Panc1 (cell line): ENCODE measurements at regions not wholly inside any gene's neighbourhood (a gene's known extent, or its start where the extent isn't known, plus 50 kb on each side); places are given as distances from the start of the nearest gene placed in this dataset.

Source experiments
- ATAC-seq: fragments of 200-7000 bp; cut with Tn5 transposase; 2 replicates; pipeline ENCODE4 v1.9.1; 2020; ENCODE audit warnings: mild to moderate bottlenecking, moderate library complexity
- BruUV-seq: library from RNA; stranded (reverse); fragments of 400-500 nt; replicated peaks from 2 replicates; lab custom pipeline; 2021; lab: Mats Ljungman, UMichigan
- CTCF ChIA-PET: fragments of 300-600 bp; sonication (Branson Sonifier 250); formaldehyde crosslinking; loops from one replicate; lab custom pipeline; 2022; ENCODE audit warnings: antibody characterized with exemption; lab: Charles Lee
- POLR2A ChIA-PET: fragments of 300-600 bp; sonication (Branson Sonifier 250); formaldehyde crosslinking; loops from one replicate; lab custom pipeline; 2022; ENCODE audit warnings: antibody characterized with exemption; lab: Charles Lee
- DNase-seq: peaks from one replicate; pipeline ENCODE4 v3.0.0-alpha.2; 2010; ENCODE audit warnings: low read depth, low spot score
- H3K27ac ChIP-seq: 2 replicates; pipeline ENCODE4 v1.5.1; 2011; ENCODE audit warnings: mild to moderate bottlenecking, low read length, inconsistent platforms
- H3K27me3 ChIP-seq: fragments of 200-500 bp; sonication (Bioruptor generic); 2 replicates; pipeline ENCODE4 v1.6.0; 2014; ENCODE audit warnings: low read length, inconsistent platforms; ENCODE audit not compliant: control insufficient read depth, insufficient read depth
- H3K36me3 ChIP-seq: fragments of 200-500 bp; sonication (Bioruptor generic); 2 replicates; pipeline ENCODE4 v1.5.1; 2014; ENCODE audit warnings: inconsistent platforms, mild to moderate bottlenecking, low read length, moderate library complexity; ENCODE audit not compliant: control insufficient read depth, insufficient read depth
- H3K4me1 ChIP-seq: 2 replicates; pipeline ENCODE4 v1.5.1; 2011; ENCODE audit warnings: inconsistent platforms, mild to moderate bottlenecking, low read length, moderate library complexity; ENCODE audit not compliant: control insufficient read depth, insufficient read depth
- H3K4me3 ChIP-seq, 2 experiments: 2 replicates each; pipeline ENCODE4 v1.5.1; 2011 to 2012; ENCODE audit warnings: low read depth in 2 of 2, low read length in 2 of 2, mild to moderate bottlenecking in 2 of 2, inconsistent platforms in 1 of 2, moderate library complexity in 1 of 2
- H3K9me3 ChIP-seq: fragments of 200-500 bp; sonication (Bioruptor generic); 2 replicates; pipeline ENCODE4 v1.5.1; 2014; ENCODE audit warnings: low read depth, mild to moderate bottlenecking, inconsistent platforms, low read length, moderate library complexity; ENCODE audit not compliant: control insufficient read depth, insufficient read depth
- POLR2AphosphoS5 ChIP-seq: IDR thresholded peaks from 2 replicates; pipeline ENCODE4 v1.6.1; 2012; ENCODE audit warnings: mild to moderate bottlenecking, low read depth, low read length, moderate library complexity
- SIN3A ChIP-seq: IDR thresholded peaks from 2 replicates; pipeline ENCODE4 v1.6.1; 2012; ENCODE audit warnings: low read depth, mild to moderate bottlenecking, low read length, moderate library complexity, borderline replicate concordance; ENCODE audit not compliant: insufficient read depth
- TCF7L2 ChIP-seq: IDR thresholded peaks from 2 replicates; pipeline ENCODE4 v1.6.1; 2011; ENCODE audit warnings: mild to moderate bottlenecking, low read depth, low read length, inconsistent platforms
- in situ Hi-C: cut with HindIII; loops from 2 replicates; pipeline ENCODE4 v1.10.0; 2016; ENCODE audit warnings: low sequenced_read_pairs, low pct_unique_long_range_greater_than_20kb
- intact Hi-C: fragments of 100-400 bp; cut with micrococcal nuclease; formaldehyde crosslinking; loops from one replicate; pipeline ENCODE4 v1.10.0; 2022; ENCODE audit not compliant: unreplicated experiment
- TF ChIP-seq, protein P1 (sequence below), 2 experiments: IDR thresholded peaks; 2 replicates each; pipeline ENCODE4 v1.6.1; 2011 to 2012; ENCODE audit warnings: low read depth in 2 of 2, control low read depth in 1 of 2, low read length in 1 of 2, mild to moderate bottlenecking in 1 of 2, moderate library complexity in 1 of 2; ENCODE audit not compliant: insufficient read depth in 1 of 2
- TF ChIP-seq, protein P2 (sequence below): fragments of 450-650 bp; IDR thresholded peaks from 2 replicates; pipeline ENCODE4 v1.5.1; 2017; ENCODE audit warnings: mild to moderate bottlenecking

DNA sequence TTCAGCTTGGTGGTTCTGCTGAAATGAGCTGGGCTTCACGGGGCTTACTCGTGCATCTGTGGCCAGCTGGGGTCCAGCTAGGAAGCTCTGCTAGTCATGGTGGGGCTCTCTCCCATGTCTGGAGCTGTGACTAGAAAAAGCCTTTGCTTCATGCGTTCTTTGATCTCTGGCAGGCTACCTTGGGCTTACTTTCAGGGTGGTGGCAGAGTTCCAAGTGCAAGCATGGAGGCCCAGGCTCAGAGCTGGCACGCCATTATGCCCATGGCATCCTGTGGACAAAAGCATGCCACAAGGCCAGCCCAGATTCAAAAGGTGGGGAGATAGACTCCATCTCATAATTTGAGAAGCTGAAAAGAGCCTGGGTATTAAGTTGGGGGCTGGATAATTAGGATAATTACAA, 55.4 kb upstream of the GBA3 start:
- H3K9me3 ChIP-seq = no peaks in the 10 kb centered on the region
- H3K27ac ChIP-seq = no peak overlapping the region
- H3K4me3 ChIP-seq = no peak overlapping the region
- H3K36me3 ChIP-seq = no peaks in the 10 kb centered on the region
- intact Hi-C loops (no loop called here), in situ Hi-C loops (no loop called here)
- TF ChIP-seq, protein P1, sequence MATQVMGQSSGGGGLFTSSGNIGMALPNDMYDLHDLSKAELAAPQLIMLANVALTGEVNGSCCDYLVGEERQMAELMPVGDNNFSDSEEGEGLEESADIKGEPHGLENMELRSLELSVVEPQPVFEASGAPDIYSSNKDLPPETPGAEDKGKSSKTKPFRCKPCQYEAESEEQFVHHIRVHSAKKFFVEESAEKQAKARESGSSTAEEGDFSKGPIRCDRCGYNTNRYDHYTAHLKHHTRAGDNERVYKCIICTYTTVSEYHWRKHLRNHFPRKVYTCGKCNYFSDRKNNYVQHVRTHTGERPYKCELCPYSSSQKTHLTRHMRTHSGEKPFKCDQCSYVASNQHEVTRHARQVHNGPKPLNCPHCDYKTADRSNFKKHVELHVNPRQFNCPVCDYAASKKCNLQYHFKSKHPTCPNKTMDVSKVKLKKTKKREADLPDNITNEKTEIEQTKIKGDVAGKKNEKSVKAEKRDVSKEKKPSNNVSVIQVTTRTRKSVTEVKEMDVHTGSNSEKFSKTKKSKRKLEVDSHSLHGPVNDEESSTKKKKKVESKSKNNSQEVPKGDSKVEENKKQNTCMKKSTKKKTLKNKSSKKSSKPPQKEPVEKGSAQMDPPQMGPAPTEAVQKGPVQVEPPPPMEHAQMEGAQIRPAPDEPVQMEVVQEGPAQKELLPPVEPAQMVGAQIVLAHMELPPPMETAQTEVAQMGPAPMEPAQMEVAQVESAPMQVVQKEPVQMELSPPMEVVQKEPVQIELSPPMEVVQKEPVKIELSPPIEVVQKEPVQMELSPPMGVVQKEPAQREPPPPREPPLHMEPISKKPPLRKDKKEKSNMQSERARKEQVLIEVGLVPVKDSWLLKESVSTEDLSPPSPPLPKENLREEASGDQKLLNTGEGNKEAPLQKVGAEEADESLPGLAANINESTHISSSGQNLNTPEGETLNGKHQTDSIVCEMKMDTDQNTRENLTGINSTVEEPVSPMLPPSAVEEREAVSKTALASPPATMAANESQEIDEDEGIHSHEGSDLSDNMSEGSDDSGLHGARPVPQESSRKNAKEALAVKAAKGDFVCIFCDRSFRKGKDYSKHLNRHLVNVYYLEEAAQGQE (IDR thresholded peaks at IDR 0.05; ENCODE audit: insufficient read depth in 1 of 2, low read depth in 2 of 2, low read length in 1 of 2) = no peak
- TF ChIP-seq, protein P2, sequence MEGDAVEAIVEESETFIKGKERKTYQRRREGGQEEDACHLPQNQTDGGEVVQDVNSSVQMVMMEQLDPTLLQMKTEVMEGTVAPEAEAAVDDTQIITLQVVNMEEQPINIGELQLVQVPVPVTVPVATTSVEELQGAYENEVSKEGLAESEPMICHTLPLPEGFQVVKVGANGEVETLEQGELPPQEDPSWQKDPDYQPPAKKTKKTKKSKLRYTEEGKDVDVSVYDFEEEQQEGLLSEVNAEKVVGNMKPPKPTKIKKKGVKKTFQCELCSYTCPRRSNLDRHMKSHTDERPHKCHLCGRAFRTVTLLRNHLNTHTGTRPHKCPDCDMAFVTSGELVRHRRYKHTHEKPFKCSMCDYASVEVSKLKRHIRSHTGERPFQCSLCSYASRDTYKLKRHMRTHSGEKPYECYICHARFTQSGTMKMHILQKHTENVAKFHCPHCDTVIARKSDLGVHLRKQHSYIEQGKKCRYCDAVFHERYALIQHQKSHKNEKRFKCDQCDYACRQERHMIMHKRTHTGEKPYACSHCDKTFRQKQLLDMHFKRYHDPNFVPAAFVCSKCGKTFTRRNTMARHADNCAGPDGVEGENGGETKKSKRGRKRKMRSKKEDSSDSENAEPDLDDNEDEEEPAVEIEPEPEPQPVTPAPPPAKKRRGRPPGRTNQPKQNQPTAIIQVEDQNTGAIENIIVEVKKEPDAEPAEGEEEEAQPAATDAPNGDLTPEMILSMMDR = no peak
- TF ChIP-seq TCF7L2 (no peak), POLR2AphosphoS5 (no peak), SIN3A (no peak)
- no peak for ATAC-seq
- no peak for DNase-seq
- H3K4me1 ChIP-seq = no peaks in the 10 kb centered on the region
- ChIA-PET POLR2A (no interaction called here), CTCF (no interaction called here)
- BruUV-seq = no TSS peak
- no peaks in the 10 kb centered on the region for H3K27me3 ChIP-seq
